SK-N-SH treated with all-trans-retinoic acid at 6 μM for 48 hours (cell line): ENCODE measurements at regions not wholly inside any gene's neighbourhood (a gene's known extent, or its start where the extent isn't known, plus 50 kb on each side); places are given as distances from the start of the nearest gene placed in this dataset.

Experiments
- ARNTL ChIP-seq: fragments of 450-650 bp; formaldehyde crosslinking; IDR thresholded peaks from 2 replicates; pipeline ENCODE4 v1.5.0; 2020; ENCODE audit warnings: low read depth, mild to moderate bottlenecking, moderate library complexity, borderline replicate concordance
- CSDC2 ChIP-seq: fragments of 250-450 bp; sonication (Bioruptor Pico); IDR thresholded peaks from 2 replicates; pipeline ENCODE4 v1.5.0; 2020; ENCODE audit warnings: mild to moderate bottlenecking, moderate library complexity
- ESRRG ChIP-seq: fragments of 250-450 bp; sonication (Bioruptor Pico); IDR thresholded peaks from 2 replicates; pipeline ENCODE4 v1.6.1; 2021; ENCODE audit warnings: mild to moderate bottlenecking
- OSR1 ChIP-seq: fragments of 250-450 bp; sonication (Bioruptor Pico); IDR thresholded peaks from 2 replicates; pipeline ENCODE4 v1.8.0; 2022; ENCODE audit warnings: moderate library complexity, mild to moderate bottlenecking, inconsistent platforms
- PPARA ChIP-seq: fragments of 250-450 bp; sonication (Bioruptor Pico); IDR thresholded peaks from 2 replicates; pipeline ENCODE4 v1.5.0; 2020; ENCODE audit warnings: mild to moderate bottlenecking, borderline replicate concordance
- RARB ChIP-seq: fragments of 250-450 bp; sonication (Bioruptor Pico); IDR thresholded peaks from 2 replicates; pipeline ENCODE4 v1.8.0; 2021; ENCODE audit warnings: mild to moderate bottlenecking, moderate library complexity
- ZFP3 ChIP-seq: fragments of 250-450 bp; sonication (Bioruptor Pico); IDR thresholded peaks from 2 replicates; pipeline ENCODE4 v1.5.0; 2020; ENCODE audit warnings: mild to moderate bottlenecking, moderate library complexity
- ZFP30 ChIP-seq: fragments of 450-650 bp; formaldehyde crosslinking; IDR thresholded peaks from 2 replicates; pipeline ENCODE4 v1.5.0; 2022; ENCODE audit warnings: mild to moderate bottlenecking, moderate library complexity
- ZNF565 ChIP-seq: fragments of 450-650 bp; formaldehyde crosslinking; conservative IDR thresholded peaks from 2 replicates; pipeline ENCODE4 v1.5.0; 2020; ENCODE audit warnings: low read depth, mild to moderate bottlenecking, moderate library complexity
- ZNF8 ChIP-seq: fragments of 450-650 bp; formaldehyde crosslinking; IDR thresholded peaks from 2 replicates; pipeline ENCODE4 v1.5.0; 2020; ENCODE audit warnings: mild to moderate bottlenecking, moderate library complexity
- TF ChIP-seq, protein P1 (sequence below): fragments of 250-450 bp; sonication (Bioruptor Pico); IDR thresholded peaks from 2 replicates; pipeline ENCODE4 v1.8.0; 2020; ENCODE audit warnings: mild to moderate bottlenecking, moderate library complexity, borderline replicate concordance
- TF ChIP-seq, protein P2 (sequence below): fragments of 250-450 bp; sonication (Bioruptor Pico); IDR thresholded peaks from 2 replicates; pipeline ENCODE4 v1.5.0; 2020; ENCODE audit warnings: mild to moderate bottlenecking, moderate library complexity
- TF ChIP-seq, protein P3 (sequence below): fragments of 250-450 bp; sonication (Bioruptor Pico); IDR thresholded peaks from 2 replicates; pipeline ENCODE4 v1.5.1; 2020; ENCODE audit warnings: low read depth, mild to moderate bottlenecking, moderate library complexity
- TF ChIP-seq, protein P4 (sequence below): fragments of 250-450 bp; sonication (Bioruptor Pico); IDR thresholded peaks from 2 replicates; pipeline ENCODE4 v1.8.0; 2021; ENCODE audit warnings: low read depth, mild to moderate bottlenecking, moderate library complexity, borderline replicate concordance

DNA sequence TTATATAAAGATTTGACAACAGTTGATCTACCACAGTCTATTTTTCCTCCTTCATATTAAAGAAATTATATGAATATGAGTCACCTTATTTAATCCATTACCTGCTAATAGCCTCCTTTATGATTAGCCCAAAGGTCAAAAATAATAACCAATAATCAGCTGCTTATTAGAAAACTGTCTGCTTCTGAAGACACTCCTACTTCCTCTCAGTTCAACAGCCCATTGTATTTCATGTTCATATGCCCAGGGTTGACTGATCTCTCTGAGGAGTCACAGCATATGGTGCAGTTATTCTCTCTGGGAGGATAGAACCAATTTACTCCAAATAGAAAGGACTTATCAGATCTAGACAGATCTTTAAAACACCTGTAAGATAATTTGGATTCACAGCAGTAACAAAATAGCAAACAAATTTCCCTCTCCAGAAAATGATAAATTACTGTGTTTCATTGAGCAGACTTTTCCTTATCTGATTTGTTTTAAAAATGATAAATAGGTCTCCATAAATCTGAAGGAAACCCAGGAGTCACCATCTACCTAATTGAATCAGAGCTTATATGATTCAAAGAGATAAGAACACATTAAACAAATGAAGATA, 180.4 kb upstream of the ITGA1 start:
- TF ChIP-seq ZNF565 (CRISPR knock-in tag) (no peak), ZFP30 (CRISPR knock-in tag) (no peak), RARB (no peak), ZFP3 (CRISPR knock-in tag) (no peak), ESRRG (no peak), OSR1 (CRISPR knock-in tag) (no peak), ARNTL (CRISPR knock-in tag) (no peak), CSDC2 (CRISPR knock-in tag) (no peak), PPARA (CRISPR knock-in tag) (no peak), ZNF8 (no peak)
- TF ChIP-seq, protein P1, sequence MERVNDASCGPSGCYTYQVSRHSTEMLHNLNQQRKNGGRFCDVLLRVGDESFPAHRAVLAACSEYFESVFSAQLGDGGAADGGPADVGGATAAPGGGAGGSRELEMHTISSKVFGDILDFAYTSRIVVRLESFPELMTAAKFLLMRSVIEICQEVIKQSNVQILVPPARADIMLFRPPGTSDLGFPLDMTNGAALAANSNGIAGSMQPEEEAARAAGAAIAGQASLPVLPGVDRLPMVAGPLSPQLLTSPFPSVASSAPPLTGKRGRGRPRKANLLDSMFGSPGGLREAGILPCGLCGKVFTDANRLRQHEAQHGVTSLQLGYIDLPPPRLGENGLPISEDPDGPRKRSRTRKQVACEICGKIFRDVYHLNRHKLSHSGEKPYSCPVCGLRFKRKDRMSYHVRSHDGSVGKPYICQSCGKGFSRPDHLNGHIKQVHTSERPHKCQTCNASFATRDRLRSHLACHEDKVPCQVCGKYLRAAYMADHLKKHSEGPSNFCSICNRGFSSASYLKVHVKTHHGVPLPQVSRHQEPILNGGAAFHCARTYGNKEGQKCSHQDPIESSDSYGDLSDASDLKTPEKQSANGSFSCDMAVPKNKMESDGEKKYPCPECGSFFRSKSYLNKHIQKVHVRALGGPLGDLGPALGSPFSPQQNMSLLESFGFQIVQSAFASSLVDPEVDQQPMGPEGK (CRISPR knock-in tag): no peak
- TF ChIP-seq, protein P2, sequence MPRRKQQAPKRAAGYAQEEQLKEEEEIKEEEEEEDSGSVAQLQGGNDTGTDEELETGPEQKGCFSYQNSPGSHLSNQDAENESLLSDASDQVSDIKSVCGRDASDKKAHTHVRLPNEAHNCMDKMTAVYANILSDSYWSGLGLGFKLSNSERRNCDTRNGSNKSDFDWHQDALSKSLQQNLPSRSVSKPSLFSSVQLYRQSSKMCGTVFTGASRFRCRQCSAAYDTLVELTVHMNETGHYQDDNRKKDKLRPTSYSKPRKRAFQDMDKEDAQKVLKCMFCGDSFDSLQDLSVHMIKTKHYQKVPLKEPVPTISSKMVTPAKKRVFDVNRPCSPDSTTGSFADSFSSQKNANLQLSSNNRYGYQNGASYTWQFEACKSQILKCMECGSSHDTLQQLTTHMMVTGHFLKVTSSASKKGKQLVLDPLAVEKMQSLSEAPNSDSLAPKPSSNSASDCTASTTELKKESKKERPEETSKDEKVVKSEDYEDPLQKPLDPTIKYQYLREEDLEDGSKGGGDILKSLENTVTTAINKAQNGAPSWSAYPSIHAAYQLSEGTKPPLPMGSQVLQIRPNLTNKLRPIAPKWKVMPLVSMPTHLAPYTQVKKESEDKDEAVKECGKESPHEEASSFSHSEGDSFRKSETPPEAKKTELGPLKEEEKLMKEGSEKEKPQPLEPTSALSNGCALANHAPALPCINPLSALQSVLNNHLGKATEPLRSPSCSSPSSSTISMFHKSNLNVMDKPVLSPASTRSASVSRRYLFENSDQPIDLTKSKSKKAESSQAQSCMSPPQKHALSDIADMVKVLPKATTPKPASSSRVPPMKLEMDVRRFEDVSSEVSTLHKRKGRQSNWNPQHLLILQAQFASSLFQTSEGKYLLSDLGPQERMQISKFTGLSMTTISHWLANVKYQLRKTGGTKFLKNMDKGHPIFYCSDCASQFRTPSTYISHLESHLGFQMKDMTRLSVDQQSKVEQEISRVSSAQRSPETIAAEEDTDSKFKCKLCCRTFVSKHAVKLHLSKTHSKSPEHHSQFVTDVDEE (CRISPR knock-in tag): peak; percentile 61
- TF ChIP-seq, protein P3, sequence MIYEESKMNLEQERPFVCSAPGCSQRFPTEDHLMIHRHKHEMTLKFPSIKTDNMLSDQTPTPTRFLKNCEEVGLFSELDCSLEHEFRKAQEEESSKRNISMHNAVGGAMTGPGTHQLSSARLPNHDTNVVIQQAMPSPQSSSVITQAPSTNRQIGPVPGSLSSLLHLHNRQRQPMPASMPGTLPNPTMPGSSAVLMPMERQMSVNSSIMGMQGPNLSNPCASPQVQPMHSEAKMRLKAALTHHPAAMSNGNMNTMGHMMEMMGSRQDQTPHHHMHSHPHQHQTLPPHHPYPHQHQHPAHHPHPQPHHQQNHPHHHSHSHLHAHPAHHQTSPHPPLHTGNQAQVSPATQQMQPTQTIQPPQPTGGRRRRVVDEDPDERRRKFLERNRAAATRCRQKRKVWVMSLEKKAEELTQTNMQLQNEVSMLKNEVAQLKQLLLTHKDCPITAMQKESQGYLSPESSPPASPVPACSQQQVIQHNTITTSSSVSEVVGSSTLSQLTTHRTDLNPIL: no peak
- TF ChIP-seq, protein P4, sequence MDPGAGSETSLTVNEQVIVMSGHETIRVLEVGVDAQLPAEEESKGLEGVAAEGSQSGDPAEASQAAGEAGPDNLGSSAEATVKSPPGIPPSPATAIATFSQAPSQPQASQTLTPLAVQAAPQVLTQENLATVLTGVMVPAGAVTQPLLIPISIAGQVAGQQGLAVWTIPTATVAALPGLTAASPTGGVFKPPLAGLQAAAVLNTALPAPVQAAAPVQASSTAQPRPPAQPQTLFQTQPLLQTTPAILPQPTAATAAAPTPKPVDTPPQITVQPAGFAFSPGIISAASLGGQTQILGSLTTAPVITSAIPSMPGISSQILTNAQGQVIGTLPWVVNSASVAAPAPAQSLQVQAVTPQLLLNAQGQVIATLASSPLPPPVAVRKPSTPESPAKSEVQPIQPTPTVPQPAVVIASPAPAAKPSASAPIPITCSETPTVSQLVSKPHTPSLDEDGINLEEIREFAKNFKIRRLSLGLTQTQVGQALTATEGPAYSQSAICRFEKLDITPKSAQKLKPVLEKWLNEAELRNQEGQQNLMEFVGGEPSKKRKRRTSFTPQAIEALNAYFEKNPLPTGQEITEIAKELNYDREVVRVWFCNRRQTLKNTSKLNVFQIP: no peak
